Lower leg skin (tissue), 3 donors: ENCODE measurements at regions not wholly inside any gene's neighbourhood (a gene's known extent, or its start where the extent isn't known, plus 50 kb on each side); places are given as distances from the start of the nearest gene placed in this dataset.

Experiments used
- POLR2A ChIP-seq, 2 donors: fragments of 450-650 bp; IDR thresholded peaks; one replicate each; pipeline ENCODE4 v1.6.1; 2016 to 2017; ENCODE audit warnings: antibody characterized with exemption in 2 of 2, mild to moderate bottlenecking in 1 of 2, moderate library complexity in 1 of 2
- TF ChIP-seq, protein P1 (sequence below), 3 donors: fragments of 450-650 bp; IDR thresholded peaks; one replicate each; pipeline ENCODE4 v1.5.1; 2016; ENCODE audit warnings: antibody characterized with exemption in 3 of 3, mild to moderate bottlenecking in 3 of 3, moderate library complexity in 2 of 3

DNA sequence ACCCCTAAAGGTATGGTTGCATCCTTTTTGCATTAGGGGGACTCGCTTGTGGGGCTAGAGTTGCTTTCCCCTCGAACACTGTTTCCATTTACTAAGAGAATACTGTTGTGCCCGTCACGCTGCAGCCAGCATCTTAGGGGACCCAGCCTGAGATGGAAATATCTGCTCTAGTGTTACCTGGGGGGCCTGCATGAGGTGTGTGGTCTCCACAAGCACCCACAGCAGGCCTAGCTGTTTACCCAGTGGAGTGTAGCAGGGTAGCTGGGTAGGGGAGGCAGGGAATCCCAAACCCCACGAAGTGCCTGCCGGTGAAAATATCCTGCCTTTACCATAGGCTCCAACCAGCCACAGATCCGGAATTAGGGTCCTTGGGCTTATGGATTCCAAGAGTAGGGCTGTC is 303.6 kb downstream of the PTPRU start:
- TF ChIP-seq, protein P1, sequence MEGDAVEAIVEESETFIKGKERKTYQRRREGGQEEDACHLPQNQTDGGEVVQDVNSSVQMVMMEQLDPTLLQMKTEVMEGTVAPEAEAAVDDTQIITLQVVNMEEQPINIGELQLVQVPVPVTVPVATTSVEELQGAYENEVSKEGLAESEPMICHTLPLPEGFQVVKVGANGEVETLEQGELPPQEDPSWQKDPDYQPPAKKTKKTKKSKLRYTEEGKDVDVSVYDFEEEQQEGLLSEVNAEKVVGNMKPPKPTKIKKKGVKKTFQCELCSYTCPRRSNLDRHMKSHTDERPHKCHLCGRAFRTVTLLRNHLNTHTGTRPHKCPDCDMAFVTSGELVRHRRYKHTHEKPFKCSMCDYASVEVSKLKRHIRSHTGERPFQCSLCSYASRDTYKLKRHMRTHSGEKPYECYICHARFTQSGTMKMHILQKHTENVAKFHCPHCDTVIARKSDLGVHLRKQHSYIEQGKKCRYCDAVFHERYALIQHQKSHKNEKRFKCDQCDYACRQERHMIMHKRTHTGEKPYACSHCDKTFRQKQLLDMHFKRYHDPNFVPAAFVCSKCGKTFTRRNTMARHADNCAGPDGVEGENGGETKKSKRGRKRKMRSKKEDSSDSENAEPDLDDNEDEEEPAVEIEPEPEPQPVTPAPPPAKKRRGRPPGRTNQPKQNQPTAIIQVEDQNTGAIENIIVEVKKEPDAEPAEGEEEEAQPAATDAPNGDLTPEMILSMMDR (IDR thresholded peaks at IDR 0.05) = no peak
- no peak for TF ChIP-seq POLR2A (IDR thresholded peaks at IDR 0.05)
